ENCODE measurements at regions not wholly inside any gene's neighbourhood (a gene's known extent, or its start where the extent isn't known, plus 50 kb on each side); places are given as distances from the start of the nearest gene placed in this dataset.

- Histone ChIP-seq H3K27ac (ENCODE audit: low read depth, low read length) (no peak overlapping the region), H3K14ac (ENCODE audit: low read length) (no peak overlapping the region), H3K79me1 (ENCODE audit: low read length) (no peaks in the 10 kb centered on the region), H3K23ac (ENCODE audit: low read length) (no peak overlapping the region), H3K4me3 (ENCODE audit: low read depth, low read length) (no peak overlapping the region), H2AK5ac (ENCODE audit: low read length) (no peak overlapping the region), H3K79me2 (ENCODE audit: control insufficient read depth, insufficient read depth, low read length, poor library complexity) (no peaks in the 10 kb centered on the region), H2BK120ac (ENCODE audit: insufficient read depth, low read length, poor library complexity) (no peak overlapping the region), H2AFZ (ENCODE audit: insufficient read depth, low read length, poor library complexity) (no peak overlapping the region), H4K91ac (ENCODE audit: low read depth, low read length) (no peak overlapping the region), H3K27me3 (ENCODE audit: insufficient read depth, low read length) (no peaks in the 10 kb centered on the region), H3K18ac (ENCODE audit: low read length) (no peak overlapping the region), H3K9me3 (ENCODE audit: insufficient read depth, low read depth, low read length) (no peaks in the 10 kb centered on the region), H3K4ac (ENCODE audit: low read depth, low read length) (no peak overlapping the region), H4K12ac (ENCODE audit: low read depth, low read length) (no peak overlapping the region), H3K36me3 (ENCODE audit: control insufficient read depth in 1 of 2, insufficient read depth in 2 of 2, low read length in 2 of 2) (no peaks in the 10 kb centered on the region), H4K8ac (ENCODE audit: low read depth, low read length) (no peak overlapping the region), H2BK12ac (ENCODE audit: low read length) (no peak overlapping the region), H2BK5ac (ENCODE audit: low read depth, low read length, poor library complexity) (no peak overlapping the region), H3K4me2 (ENCODE audit: low read length) (no peak overlapping the region), H3K9ac (ENCODE audit: low read length) (no peak overlapping the region), H3K4me1 (ENCODE audit: control insufficient read depth in 1 of 2, insufficient read depth in 2 of 2, low read length in 2 of 2) (no peaks in the 10 kb centered on the region)
- WGBS (ENCODE audit: extremely low coverage, insufficient coverage, insufficient read length): no CpG with 5 or more reads among the region's 2 CpGs
- no peak for DNase-seq
Measured at GRCh38 chr3:34072297-34072696, 273.9 kb downstream of the PDCD6IP start.

GRCh38 chr3:34073111-34073510, 274.7 kb downstream of the PDCD6IP start:
- no peaks in the 10 kb centered on the region for H3K27me3 ChIP-seq (ENCODE audit: insufficient read depth, low read length)
- no peak overlapping the region for H3K4me3 ChIP-seq (ENCODE audit: low read depth, low read length)
- H2AFZ ChIP-seq (ENCODE audit: insufficient read depth, low read length, poor library complexity): no peak overlapping the region
- H4K8ac ChIP-seq (ENCODE audit: low read depth, low read length): no peak overlapping the region
- no peaks in the 10 kb centered on the region for H3K4me1 ChIP-seq (ENCODE audit: control insufficient read depth in 1 of 2, insufficient read depth in 2 of 2, low read length in 2 of 2)
- no peak overlapping the region for H2BK12ac ChIP-seq (ENCODE audit: low read length)
- no peaks in the 10 kb centered on the region for H3K36me3 ChIP-seq (ENCODE audit: control insufficient read depth in 1 of 2, insufficient read depth in 2 of 2, low read length in 2 of 2)
- no peak overlapping the region for H3K27ac ChIP-seq (ENCODE audit: low read depth, low read length)
- H3K79me1 ChIP-seq (ENCODE audit: low read length): no peaks in the 10 kb centered on the region
- no peak overlapping the region for H3K18ac ChIP-seq (ENCODE audit: low read length)
- no peaks in the 10 kb centered on the region for H3K9me3 ChIP-seq (ENCODE audit: insufficient read depth, low read depth, low read length)
- no peak overlapping the region for H3K23ac ChIP-seq (ENCODE audit: low read length)
- H4K12ac ChIP-seq (ENCODE audit: low read depth, low read length): no peak overlapping the region
- no peak overlapping the region for H3K4ac ChIP-seq (ENCODE audit: low read depth, low read length)
- H2BK5ac ChIP-seq (ENCODE audit: low read depth, low read length, poor library complexity): no peak overlapping the region
- DNase-seq: no peak
- H2AK5ac ChIP-seq (ENCODE audit: low read length): no peak overlapping the region
- H4K91ac ChIP-seq (ENCODE audit: low read depth, low read length): no peak overlapping the region
- no peak overlapping the region for H3K14ac ChIP-seq (ENCODE audit: low read length)
- no peak overlapping the region for H3K9ac ChIP-seq (ENCODE audit: low read length)
- H3K4me2 ChIP-seq (ENCODE audit: low read length): no peak overlapping the region
- no peaks in the 10 kb centered on the region for H3K79me2 ChIP-seq (ENCODE audit: control insufficient read depth, insufficient read depth, low read length, poor library complexity)
- no peak overlapping the region for H2BK120ac ChIP-seq (ENCODE audit: insufficient read depth, low read length, poor library complexity)

DNA sequence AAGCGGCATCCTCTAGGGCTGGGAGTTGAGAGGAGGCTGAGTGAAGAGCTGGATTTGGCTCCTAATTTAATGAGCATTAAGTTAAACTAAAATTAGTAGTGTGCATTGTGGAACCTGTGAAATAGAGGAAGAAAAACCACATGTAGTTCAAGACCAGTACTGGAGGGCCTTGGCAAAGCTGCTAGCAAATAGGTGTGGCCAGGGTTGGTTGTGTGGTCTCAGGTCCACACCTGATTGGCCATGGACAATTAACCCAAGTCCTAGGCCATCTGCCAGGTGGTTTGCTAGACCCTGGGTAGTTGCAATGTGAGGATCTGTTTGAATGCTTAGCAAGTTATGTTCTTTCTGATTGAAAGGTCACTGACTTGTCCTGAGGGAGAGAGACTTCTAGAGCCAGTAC, 275.5 kb downstream of the PDCD6IP start:
- Histone ChIP-seq H3K27ac (ENCODE audit: low read depth, low read length) (no peak overlapping the region), H3K27me3 (ENCODE audit: insufficient read depth, low read length) (no peaks in the 10 kb centered on the region), H3K9me3 (ENCODE audit: insufficient read depth, low read depth, low read length) (no peaks in the 10 kb centered on the region), H3K4me3 (ENCODE audit: low read depth, low read length) (no peak overlapping the region), H2BK120ac (ENCODE audit: insufficient read depth, low read length, poor library complexity) (no peak overlapping the region), H3K79me1 (ENCODE audit: low read length) (no peaks in the 10 kb centered on the region), H3K18ac (ENCODE audit: low read length) (no peak overlapping the region), H4K91ac (ENCODE audit: low read depth, low read length) (no peak overlapping the region), H4K12ac (ENCODE audit: low read depth, low read length) (no peak overlapping the region), H3K4me2 (ENCODE audit: low read length) (no peak overlapping the region), H3K36me3 (ENCODE audit: control insufficient read depth in 1 of 2, insufficient read depth in 2 of 2, low read length in 2 of 2) (no peaks in the 10 kb centered on the region), H3K14ac (ENCODE audit: low read length) (no peak overlapping the region), H4K8ac (ENCODE audit: low read depth, low read length) (no peak overlapping the region), H3K4ac (ENCODE audit: low read depth, low read length) (no peak overlapping the region), H3K9ac (ENCODE audit: low read length) (no peak overlapping the region), H3K23ac (ENCODE audit: low read length) (no peak overlapping the region), H2BK12ac (ENCODE audit: low read length) (no peak overlapping the region), H2AFZ (ENCODE audit: insufficient read depth, low read length, poor library complexity) (no peak overlapping the region), H3K4me1 (ENCODE audit: control insufficient read depth in 1 of 2, insufficient read depth in 2 of 2, low read length in 2 of 2) (no peaks in the 10 kb centered on the region), H2AK5ac (ENCODE audit: low read length) (no peak overlapping the region), H3K79me2 (ENCODE audit: control insufficient read depth, insufficient read depth, low read length, poor library complexity) (no peaks in the 10 kb centered on the region), H2BK5ac (ENCODE audit: low read depth, low read length, poor library complexity) (no peak overlapping the region)
- no peak for DNase-seq
- WGBS (ENCODE audit: extremely low coverage, insufficient coverage, insufficient read length): no CpG with 5 or more reads among the region's 1 CpG

DNA sequence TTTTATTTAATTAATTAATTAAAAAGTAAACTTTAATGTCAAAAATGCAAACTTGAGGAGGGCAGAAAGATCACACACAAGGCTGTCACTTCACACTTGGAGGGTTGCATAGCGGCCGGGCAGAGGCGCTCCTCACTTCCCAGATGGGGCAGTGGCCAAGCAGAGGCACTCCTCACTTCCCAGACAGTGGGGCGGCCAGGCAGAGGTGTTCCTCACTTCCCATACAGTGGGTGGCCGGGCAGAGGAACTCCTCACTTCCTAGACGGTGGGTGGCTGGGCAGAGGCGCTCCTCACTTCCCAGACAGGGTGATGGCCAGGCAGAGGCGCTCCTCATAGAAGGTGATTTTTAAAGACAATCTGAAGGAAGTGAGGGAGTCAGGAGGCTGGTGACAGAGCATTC, 277.5 kb downstream of the PDCD6IP start:
- H2AFZ ChIP-seq (ENCODE audit: insufficient read depth, low read length, poor library complexity): no peak overlapping the region
- H3K14ac ChIP-seq (ENCODE audit: low read length): no peak overlapping the region
- H3K18ac ChIP-seq (ENCODE audit: low read length): no peak overlapping the region
- H3K79me1 ChIP-seq (ENCODE audit: low read length): no peaks in the 10 kb centered on the region
- no peak overlapping the region for H3K4me3 ChIP-seq (ENCODE audit: low read depth, low read length)
- no peak overlapping the region for H2BK120ac ChIP-seq (ENCODE audit: insufficient read depth, low read length, poor library complexity)
- no peak overlapping the region for H2BK12ac ChIP-seq (ENCODE audit: low read length)
- H3K4me2 ChIP-seq (ENCODE audit: low read length): no peak overlapping the region
- no peaks in the 10 kb centered on the region for H3K4me1 ChIP-seq (ENCODE audit: control insufficient read depth in 1 of 2, insufficient read depth in 2 of 2, low read length in 2 of 2)
- no peak overlapping the region for H3K27ac ChIP-seq (ENCODE audit: low read depth, low read length)
- H3K27me3 ChIP-seq (ENCODE audit: insufficient read depth, low read length): no peaks in the 10 kb centered on the region
- H4K91ac ChIP-seq (ENCODE audit: low read depth, low read length): no peak overlapping the region
- H2BK5ac ChIP-seq (ENCODE audit: low read depth, low read length, poor library complexity): no peak overlapping the region
- no peak overlapping the region for H4K8ac ChIP-seq (ENCODE audit: low read depth, low read length)
- H2AK5ac ChIP-seq (ENCODE audit: low read length): no peak overlapping the region
- no CpG with 5 or more reads among the region's 8 CpGs for WGBS (ENCODE audit: extremely low coverage, insufficient coverage, insufficient read length)
- no peak overlapping the region for H3K9ac ChIP-seq (ENCODE audit: low read length)
- DNase-seq: no peak
- no peaks in the 10 kb centered on the region for H3K9me3 ChIP-seq (ENCODE audit: insufficient read depth, low read depth, low read length)
- H3K36me3 ChIP-seq (ENCODE audit: control insufficient read depth in 1 of 2, insufficient read depth in 2 of 2, low read length in 2 of 2): no peaks in the 10 kb centered on the region
- no peak overlapping the region for H3K23ac ChIP-seq (ENCODE audit: low read length)
- H3K4ac ChIP-seq (ENCODE audit: low read depth, low read length): no peak overlapping the region
- H4K12ac ChIP-seq (ENCODE audit: low read depth, low read length): no peak overlapping the region
- H3K79me2 ChIP-seq (ENCODE audit: control insufficient read depth, insufficient read depth, low read length, poor library complexity): no peaks in the 10 kb centered on the region

All from trophoblast cell (in vitro differentiated cells and primary cell).